Epithelial cell of proximal tubule (primary cell): ENCODE measurements at regions not wholly inside any gene's neighbourhood (a gene's known extent, or its start where the extent isn't known, plus 50 kb on each side); places are given as distances from the start of the nearest gene placed in this dataset.

Experiments used
- DNase-seq: peaks from one replicate; pipeline ENCODE4 v3.0.0-alpha.2; 2011; ENCODE audit warnings: low read depth
- H3K4me3 ChIP-seq: 2 replicates; pipeline ENCODE4 v1.5.1; 2011; ENCODE audit warnings: low read depth, mild to moderate bottlenecking, low read length
- TF ChIP-seq, protein P1 (sequence below): conservative IDR thresholded peaks from 2 replicates; pipeline ENCODE4 v1.5.1; 2012; ENCODE audit warnings: low read depth, mild to moderate bottlenecking, low read length

DNA sequence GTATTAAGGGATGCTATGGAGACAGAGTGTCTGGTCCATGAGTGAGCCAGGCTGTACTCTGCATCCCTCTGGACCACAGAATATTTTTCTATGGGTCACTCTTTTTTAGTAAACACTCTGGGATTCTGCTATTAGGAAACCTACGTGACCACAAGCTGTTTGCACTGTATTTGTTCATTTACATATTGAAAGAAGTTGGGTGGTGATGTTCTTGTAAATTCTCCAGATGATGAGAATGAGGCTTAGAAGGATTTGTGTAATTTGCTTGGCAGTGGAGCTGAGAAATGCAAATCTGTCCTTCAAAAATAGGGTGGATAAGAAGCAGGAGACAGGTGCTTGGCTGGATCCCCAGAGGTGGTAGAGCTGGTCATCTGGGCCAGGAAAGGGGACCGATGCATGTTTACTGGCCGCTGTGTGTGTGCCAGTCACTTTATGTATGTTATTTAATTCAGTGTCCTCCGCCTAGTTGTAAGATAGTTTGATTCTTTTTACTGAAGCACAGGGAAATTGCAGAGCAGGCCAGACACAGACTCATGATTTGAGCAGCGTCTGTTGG is 63.7 kb upstream of the HEPHL1 start:
- no peak overlapping the region for H3K4me3 ChIP-seq
- TF ChIP-seq, protein P1, sequence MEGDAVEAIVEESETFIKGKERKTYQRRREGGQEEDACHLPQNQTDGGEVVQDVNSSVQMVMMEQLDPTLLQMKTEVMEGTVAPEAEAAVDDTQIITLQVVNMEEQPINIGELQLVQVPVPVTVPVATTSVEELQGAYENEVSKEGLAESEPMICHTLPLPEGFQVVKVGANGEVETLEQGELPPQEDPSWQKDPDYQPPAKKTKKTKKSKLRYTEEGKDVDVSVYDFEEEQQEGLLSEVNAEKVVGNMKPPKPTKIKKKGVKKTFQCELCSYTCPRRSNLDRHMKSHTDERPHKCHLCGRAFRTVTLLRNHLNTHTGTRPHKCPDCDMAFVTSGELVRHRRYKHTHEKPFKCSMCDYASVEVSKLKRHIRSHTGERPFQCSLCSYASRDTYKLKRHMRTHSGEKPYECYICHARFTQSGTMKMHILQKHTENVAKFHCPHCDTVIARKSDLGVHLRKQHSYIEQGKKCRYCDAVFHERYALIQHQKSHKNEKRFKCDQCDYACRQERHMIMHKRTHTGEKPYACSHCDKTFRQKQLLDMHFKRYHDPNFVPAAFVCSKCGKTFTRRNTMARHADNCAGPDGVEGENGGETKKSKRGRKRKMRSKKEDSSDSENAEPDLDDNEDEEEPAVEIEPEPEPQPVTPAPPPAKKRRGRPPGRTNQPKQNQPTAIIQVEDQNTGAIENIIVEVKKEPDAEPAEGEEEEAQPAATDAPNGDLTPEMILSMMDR = no peak
- no peak for DNase-seq

DNA sequence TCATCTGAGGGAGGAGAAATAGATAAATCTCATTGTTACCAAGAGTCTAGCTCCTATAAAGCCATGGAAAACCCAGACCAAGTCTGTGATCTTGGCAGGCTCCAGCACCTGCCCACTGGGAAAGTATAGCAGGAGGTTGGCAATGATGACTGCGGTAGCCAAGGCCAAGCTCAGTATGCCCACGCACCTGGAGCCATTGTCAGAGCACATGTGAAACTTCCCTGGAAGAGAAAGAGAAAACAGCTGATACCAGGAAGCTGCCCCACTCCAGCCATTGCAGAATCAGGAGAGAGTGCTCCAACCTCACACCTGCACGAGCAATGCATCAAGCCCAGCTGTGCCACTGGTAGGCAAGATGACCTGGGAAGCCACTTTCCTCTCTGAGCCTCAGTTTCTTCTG is 62.2 kb upstream of the HEPHL1 start:
- TF ChIP-seq, protein P1 = no peak
- no peak for DNase-seq
- no peak overlapping the region for H3K4me3 ChIP-seq

DNA sequence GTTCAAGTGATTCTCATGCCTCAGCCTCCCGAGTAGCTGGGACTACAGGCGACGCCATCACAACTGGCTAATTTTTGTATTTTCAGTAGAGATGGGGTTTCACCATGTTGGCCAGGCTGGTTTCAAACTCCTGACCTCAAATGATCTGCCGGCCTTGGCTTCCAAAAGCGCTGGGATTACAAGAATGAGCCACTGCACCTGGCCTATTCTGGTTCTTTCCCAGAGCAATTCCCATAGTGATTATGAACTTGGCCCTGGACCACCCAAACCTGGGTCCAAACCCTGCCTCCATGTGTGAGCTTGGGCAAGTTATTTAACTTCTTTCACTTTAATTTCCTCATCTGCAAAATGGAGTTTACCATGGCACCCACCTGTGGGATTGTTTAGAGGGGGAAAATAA is 61.5 kb upstream of the HEPHL1 start:
- DNase-seq = no peak
- no peak overlapping the region for H3K4me3 ChIP-seq
- TF ChIP-seq, protein P1 = no peak

DNA sequence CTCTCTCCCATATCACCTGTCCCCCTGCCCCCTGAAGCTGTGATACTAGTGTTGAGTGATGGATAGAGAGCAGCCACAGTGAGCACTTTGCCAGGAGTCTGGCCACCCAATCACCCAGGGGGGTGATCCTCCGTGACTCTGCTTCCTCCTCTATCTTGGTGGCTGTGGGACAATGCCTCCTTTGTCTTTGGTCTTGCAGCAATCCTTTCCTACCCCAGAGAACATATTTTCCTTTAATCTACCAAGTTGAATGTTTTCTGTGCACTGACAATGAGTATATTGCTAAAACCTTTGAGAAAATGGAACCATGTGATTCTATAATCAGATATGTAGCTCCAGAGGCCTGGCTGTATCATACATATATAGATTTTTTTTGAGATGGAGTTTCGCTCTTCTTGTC is 58.1 kb upstream of the HEPHL1 start:
- TF ChIP-seq, protein P1 = no peak
- no peak for DNase-seq

DNA sequence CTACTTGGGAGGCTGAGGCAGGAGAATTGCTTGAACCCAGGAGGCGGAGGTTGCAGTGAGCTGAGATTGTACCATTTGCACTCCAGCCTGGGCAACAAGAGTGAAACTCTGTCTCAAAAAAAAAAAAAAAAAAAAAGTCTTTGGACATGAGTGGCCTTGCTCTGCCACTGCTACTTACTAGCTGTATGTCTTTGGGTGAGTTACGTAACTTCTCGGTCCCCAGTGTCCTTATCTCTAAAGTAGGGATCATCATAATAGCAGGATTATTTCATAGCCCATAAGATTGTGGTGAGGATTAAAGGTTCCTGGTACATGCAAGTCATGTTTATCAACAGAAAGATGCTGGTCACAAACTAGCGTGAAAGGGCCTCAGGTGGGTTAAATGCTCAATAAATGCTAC is 53.9 kb upstream of the HEPHL1 start:
- TF ChIP-seq, protein P1 = no peak
- H3K4me3 ChIP-seq = no peak overlapping the region
- DNase-seq = no peak

More for the DNA sequence above, 58.1 kb upstream of the HEPHL1 start:
- H3K4me3 ChIP-seq = no peak overlapping the region

DNA sequence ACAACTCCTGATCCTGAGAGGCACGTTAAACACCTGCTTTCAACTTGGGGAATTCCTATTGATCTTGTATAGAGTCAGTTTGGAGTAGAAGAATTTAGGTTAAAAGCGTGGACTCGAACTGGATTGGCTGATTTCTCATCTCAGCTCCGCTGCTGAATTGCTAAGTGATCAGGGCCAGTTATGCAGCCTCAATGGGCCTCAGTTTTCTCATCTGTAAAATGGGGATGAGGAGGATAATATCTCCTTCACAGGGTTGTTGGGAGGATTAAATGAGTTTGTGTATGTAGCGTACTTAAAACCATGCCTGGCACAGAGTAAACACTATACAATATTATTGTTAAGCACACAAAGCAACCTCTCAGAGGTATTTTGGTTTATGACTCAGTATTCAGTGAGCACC is 53.2 kb upstream of the HEPHL1 start:
- DNase-seq = no peak
- no peak overlapping the region for H3K4me3 ChIP-seq
- TF ChIP-seq, protein P1 = no peak

DNA sequence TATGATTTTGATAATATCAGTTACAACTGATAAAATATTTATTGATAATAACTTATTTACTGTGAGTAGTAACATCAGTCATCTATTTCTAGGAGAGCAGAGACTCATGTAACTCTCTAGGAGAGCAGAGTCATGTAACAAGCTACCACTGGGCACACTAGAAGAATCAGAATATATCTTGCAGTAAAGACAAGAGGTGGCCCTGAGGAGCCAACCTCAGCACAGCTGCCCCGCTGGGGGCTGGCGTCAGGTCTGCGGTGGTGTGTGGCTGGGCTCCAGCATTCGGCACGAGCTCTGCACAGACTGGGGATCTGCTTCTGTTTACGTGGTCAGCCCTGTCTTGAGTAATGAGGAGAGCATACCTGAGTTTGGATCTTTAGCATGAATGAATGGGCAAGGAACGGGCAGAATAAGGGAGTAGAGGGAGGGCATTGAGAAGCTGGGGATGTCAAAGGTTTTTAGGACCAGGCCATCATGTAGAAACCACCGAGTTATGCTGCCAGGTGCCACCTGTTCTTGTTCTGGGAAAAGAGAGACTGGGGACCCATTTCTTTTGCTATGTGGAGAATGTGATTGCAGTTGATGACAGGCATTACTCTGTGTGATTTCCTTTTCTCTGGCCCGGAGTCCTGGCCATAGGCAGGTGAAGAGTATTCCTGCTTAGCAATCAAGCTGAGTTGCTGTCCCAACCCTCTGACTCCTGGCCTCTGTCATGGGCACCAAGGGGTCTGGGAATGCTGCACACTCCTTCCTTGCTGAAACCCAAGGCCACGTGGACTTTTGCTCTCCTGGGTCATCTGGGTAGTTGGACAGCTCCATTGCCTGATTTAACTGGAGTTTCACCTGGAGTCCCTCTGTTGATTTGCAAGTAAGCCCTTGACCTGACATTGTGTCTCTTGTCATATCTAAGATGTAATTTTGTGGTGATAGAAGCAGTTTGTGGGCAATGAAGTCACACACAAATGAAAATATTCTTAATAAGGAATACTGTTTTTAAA is 50.9 kb upstream of the HEPHL1 start:
- TF ChIP-seq, protein P1 = no peak
- DNase-seq = no peak

More for the DNA sequence above, 50.9 kb upstream of the HEPHL1 start:
- H3K4me3 ChIP-seq = no peak overlapping the region
